ENCODE measurements at regions not wholly inside any gene's neighbourhood (a gene's known extent, or its start where the extent isn't known, plus 50 kb on each side); places are given as distances from the start of the nearest gene placed in this dataset.

DNA sequence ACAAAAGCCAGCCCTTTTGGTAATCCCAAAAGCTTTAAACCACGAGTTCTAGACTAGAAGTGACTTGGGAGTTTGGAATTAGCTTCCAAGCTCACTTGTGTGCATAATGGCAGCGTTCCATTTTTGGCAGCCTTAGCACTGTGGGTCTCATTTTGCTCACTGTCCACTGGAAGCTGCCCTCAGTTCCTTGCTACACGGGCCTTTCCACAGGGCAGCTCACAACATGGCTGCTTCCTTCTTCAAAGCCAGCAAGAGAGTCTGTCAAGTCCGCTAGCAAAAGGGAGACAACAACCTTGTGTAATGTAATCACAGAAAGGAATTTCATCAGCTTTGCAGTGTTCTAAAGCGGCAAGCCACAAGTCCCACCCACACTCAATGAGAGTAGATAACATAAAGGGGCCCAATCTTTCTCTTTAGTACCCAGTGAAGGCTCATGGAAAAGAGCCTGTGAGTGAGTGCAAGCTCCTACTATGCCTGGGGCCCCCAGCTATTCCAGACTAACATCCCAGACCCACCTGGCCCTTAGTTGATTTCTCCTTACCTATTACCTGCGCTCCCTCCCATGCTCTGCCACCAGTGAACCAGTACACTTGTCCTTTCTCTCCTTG lies 168.5 kb upstream of the FOXN2 start:
- no peaks in the 10 kb centered on the region for H3K9me3 ChIP-seq (ENCODE audit: control insufficient read depth in 1 of 2, insufficient read depth in 1 of 2, low read depth in 1 of 2, low read length in 2 of 2)
- H2AFZ ChIP-seq (ENCODE audit: low read depth, low read length, poor library complexity, severe bottlenecking), result no peak overlapping the region
- DNase-seq (ENCODE audit: low read depth, low spot score) (no peak), ATAC-seq (no peak)
- no peak overlapping the region for H3K4me3 ChIP-seq (replicated peaks in 1 of 2; ENCODE audit: low read depth in 1 of 2, low read length in 2 of 2)
- H3K27ac ChIP-seq (ENCODE audit: low read depth, low read length), result no peak overlapping the region
- BruUV-seq (replicated peaks), result no TSS peak
- H3K27me3 ChIP-seq (ENCODE audit: insufficient read depth, low read length), result no peaks in the 10 kb centered on the region
- intact Hi-C loops (cut with micrococcal nuclease), result no loop called here
- H3K9me2 ChIP-seq (ENCODE audit: insufficient read depth), result no peaks in the 10 kb centered on the region
- ChIA-PET CTCF (interaction anchor here (0.6 kb wide), 1 partner anchor 100 kb away, joined by 3 read pairs; no protein-coding TSS in a partner anchor), RAD21 (ENCODE audit: low non-redundant PET in 1 of 2, low total read pairs in 2 of 2, uncharacterized antibody in 2 of 2, unreplicated experiment in 2 of 2) (no interaction called here), POLR2A (no interaction called here)
- no peaks in the 10 kb centered on the region for H3K36me3 ChIP-seq (ENCODE audit: control insufficient read depth in 1 of 2, insufficient read depth in 2 of 2, low read length in 2 of 2)
- H3K79me2 ChIP-seq (ENCODE audit: insufficient read depth, low read length), result no peaks in the 10 kb centered on the region
- no peak overlapping the region for H3K9ac ChIP-seq (ENCODE audit: low read length)
- no peak overlapping the region for H3K4me2 ChIP-seq (ENCODE audit: low read length)
- TF ChIP-seq CBX3 (IDR thresholded peaks at IDR 0.05; ENCODE audit: low read depth), result no peak
- TF ChIP-seq SRF (IDR thresholded peaks at IDR 0.05; ENCODE audit: low read depth), result no peak
- TF ChIP-seq SP1 (IDR thresholded peaks at IDR 0.05; ENCODE audit: low read depth), result no peak
- TF ChIP-seq, protein P1, sequence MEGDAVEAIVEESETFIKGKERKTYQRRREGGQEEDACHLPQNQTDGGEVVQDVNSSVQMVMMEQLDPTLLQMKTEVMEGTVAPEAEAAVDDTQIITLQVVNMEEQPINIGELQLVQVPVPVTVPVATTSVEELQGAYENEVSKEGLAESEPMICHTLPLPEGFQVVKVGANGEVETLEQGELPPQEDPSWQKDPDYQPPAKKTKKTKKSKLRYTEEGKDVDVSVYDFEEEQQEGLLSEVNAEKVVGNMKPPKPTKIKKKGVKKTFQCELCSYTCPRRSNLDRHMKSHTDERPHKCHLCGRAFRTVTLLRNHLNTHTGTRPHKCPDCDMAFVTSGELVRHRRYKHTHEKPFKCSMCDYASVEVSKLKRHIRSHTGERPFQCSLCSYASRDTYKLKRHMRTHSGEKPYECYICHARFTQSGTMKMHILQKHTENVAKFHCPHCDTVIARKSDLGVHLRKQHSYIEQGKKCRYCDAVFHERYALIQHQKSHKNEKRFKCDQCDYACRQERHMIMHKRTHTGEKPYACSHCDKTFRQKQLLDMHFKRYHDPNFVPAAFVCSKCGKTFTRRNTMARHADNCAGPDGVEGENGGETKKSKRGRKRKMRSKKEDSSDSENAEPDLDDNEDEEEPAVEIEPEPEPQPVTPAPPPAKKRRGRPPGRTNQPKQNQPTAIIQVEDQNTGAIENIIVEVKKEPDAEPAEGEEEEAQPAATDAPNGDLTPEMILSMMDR (IDR thresholded peaks at IDR 0.05 in 2 of 3, conservative IDR thresholded peaks at IDR 0.05 in 1 of 3; ENCODE audit: borderline replicate concordance in 1 of 3, insufficient read depth in 1 of 3, low read depth in 2 of 3, low read length in 2 of 3), result no peak
- TF ChIP-seq ZFX (IDR thresholded peaks at IDR 0.05), result no peak
- TF ChIP-seq CEBPB (IDR thresholded peaks at IDR 0.05; ENCODE audit: low read depth), result no peak
- no peaks in the 10 kb centered on the region for H4K20me1 ChIP-seq (ENCODE audit: insufficient read depth)
- no peaks in the 10 kb centered on the region for H3K4me1 ChIP-seq (ENCODE audit: control insufficient read depth in 1 of 2, insufficient read depth in 2 of 2, low read length in 2 of 2)

DNA sequence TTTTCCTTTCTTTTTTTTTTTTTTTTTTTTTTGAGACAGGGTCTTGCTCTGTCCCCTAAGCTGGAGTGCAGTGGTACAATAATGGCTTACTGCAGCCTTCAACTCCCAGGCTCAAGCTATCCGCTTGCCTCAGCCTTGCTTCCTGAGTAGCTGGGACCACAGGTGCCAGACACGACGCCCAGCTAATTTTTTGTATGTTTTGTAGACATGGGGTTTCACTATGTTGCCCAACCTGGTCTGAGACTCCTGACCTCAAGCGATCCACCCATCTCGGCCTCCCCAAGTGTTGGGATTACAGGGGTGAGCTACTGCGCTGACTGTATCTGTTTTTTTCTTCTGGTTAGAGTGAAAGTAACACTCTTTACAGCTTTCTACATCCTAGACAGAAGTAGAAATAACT lies 167.9 kb upstream of the FOXN2 start:
- Histone ChIP-seq H3K79me2 (ENCODE audit: insufficient read depth, low read length) (no peaks in the 10 kb centered on the region), H3K36me3 (ENCODE audit: control insufficient read depth in 1 of 2, insufficient read depth in 2 of 2, low read length in 2 of 2) (no peaks in the 10 kb centered on the region), H3K27me3 (ENCODE audit: insufficient read depth, low read length) (no peaks in the 10 kb centered on the region), H3K4me1 (ENCODE audit: control insufficient read depth in 1 of 2, insufficient read depth in 2 of 2, low read length in 2 of 2) (no peaks in the 10 kb centered on the region), H3K4me2 (ENCODE audit: low read length) (no peak overlapping the region), H3K9me3 (ENCODE audit: control insufficient read depth in 1 of 2, insufficient read depth in 1 of 2, low read depth in 1 of 2, low read length in 2 of 2) (no peaks in the 10 kb centered on the region), H2AFZ (ENCODE audit: low read depth, low read length, poor library complexity, severe bottlenecking) (no peak overlapping the region), H3K9ac (ENCODE audit: low read length) (no peak overlapping the region), H4K20me1 (ENCODE audit: insufficient read depth) (no peaks in the 10 kb centered on the region), H3K27ac (ENCODE audit: low read depth, low read length) (no peak overlapping the region), H3K4me3 (replicated peaks in 1 of 2; ENCODE audit: low read depth in 1 of 2, low read length in 2 of 2) (no peak overlapping the region), H3K9me2 (ENCODE audit: insufficient read depth) (no peaks in the 10 kb centered on the region)
- RAD21 ChIA-PET (ENCODE audit: low non-redundant PET in 1 of 2, low total read pairs in 2 of 2, uncharacterized antibody in 2 of 2, unreplicated experiment in 2 of 2), result no interaction called here
- intact Hi-C loops (cut with micrococcal nuclease), result no loop called here
- no TSS peak for BruUV-seq (replicated peaks)
- no peak for ATAC-seq
- POLR2A ChIA-PET, result no interaction called here
- no peak for DNase-seq (ENCODE audit: low read depth, low spot score)
- CTCF ChIA-PET, result interaction anchor here (0.6 kb wide), 1 partner anchor 18 kb away, joined by 3 read pairs; no protein-coding TSS in a partner anchor
- TF ChIP-seq POLR2A (IDR thresholded peaks at IDR 0.05; ENCODE audit: borderline replicate concordance, extremely low read depth, insufficient read depth, insufficient read length), result no peak
- TF ChIP-seq, protein P2, sequence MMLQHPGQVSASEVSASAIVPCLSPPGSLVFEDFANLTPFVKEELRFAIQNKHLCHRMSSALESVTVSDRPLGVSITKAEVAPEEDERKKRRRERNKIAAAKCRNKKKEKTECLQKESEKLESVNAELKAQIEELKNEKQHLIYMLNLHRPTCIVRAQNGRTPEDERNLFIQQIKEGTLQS (IDR thresholded peaks at IDR 0.05), result no peak
- TF ChIP-seq TCF7L2 (IDR thresholded peaks at IDR 0.05; ENCODE audit: borderline replicate concordance, extremely low read depth, insufficient read depth, insufficient read length), result no peak
- TF ChIP-seq SRF (IDR thresholded peaks at IDR 0.05; ENCODE audit: low read depth), result no peak
- no peak for TF ChIP-seq POLR2AphosphoS5 (IDR thresholded peaks at IDR 0.05; ENCODE audit: low read depth, low read length)
- TF ChIP-seq, protein P3, sequence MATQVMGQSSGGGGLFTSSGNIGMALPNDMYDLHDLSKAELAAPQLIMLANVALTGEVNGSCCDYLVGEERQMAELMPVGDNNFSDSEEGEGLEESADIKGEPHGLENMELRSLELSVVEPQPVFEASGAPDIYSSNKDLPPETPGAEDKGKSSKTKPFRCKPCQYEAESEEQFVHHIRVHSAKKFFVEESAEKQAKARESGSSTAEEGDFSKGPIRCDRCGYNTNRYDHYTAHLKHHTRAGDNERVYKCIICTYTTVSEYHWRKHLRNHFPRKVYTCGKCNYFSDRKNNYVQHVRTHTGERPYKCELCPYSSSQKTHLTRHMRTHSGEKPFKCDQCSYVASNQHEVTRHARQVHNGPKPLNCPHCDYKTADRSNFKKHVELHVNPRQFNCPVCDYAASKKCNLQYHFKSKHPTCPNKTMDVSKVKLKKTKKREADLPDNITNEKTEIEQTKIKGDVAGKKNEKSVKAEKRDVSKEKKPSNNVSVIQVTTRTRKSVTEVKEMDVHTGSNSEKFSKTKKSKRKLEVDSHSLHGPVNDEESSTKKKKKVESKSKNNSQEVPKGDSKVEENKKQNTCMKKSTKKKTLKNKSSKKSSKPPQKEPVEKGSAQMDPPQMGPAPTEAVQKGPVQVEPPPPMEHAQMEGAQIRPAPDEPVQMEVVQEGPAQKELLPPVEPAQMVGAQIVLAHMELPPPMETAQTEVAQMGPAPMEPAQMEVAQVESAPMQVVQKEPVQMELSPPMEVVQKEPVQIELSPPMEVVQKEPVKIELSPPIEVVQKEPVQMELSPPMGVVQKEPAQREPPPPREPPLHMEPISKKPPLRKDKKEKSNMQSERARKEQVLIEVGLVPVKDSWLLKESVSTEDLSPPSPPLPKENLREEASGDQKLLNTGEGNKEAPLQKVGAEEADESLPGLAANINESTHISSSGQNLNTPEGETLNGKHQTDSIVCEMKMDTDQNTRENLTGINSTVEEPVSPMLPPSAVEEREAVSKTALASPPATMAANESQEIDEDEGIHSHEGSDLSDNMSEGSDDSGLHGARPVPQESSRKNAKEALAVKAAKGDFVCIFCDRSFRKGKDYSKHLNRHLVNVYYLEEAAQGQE (IDR thresholded peaks at IDR 0.05; ENCODE audit: low read depth), result no peak
- TF ChIP-seq ELF1 (IDR thresholded peaks at IDR 0.05; ENCODE audit: borderline replicate concordance, low read depth), result no peak
- TF ChIP-seq, protein P4, sequence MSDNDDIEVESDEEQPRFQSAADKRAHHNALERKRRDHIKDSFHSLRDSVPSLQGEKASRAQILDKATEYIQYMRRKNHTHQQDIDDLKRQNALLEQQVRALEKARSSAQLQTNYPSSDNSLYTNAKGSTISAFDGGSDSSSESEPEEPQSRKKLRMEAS (IDR thresholded peaks at IDR 0.05), result no peak
- no peak for TF ChIP-seq JUND (IDR thresholded peaks at IDR 0.05)
